ENCODE measurements at regions not wholly inside any gene's neighbourhood (a gene's known extent, or its start where the extent isn't known, plus 50 kb on each side); places are given as distances from the start of the nearest gene placed in this dataset.
A peak's percentile ranks its signal among the peaks of the same experiment; 100 is the strongest.

DNA sequence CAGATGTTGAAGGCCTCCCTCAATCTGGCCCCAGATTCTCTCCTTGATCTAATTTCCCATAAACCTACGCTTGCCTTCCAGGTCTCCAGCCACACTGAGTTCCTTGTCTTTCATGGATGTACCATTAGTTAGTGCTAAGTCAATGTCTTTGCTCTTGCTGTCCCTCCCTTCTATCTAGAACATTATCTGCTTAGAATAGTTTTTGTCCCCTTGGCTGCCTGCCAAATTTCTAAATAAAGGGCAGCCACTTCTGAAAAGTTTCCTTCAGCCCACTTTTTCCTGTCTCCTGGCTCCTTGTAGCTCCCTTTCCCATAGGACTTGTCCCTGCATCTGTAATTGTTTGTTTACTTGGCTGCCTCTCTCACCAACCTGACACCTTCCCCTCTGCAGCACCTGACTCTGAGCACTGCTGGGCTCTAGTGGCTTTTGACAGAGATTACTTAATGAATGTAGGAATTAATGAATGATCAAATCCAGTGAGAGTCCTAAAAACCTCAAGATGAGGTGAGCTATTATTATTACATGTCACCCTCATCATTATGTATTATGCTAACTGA lies 58.3 kb downstream of the CXCL12 start:
- DNase-seq: no peak

- DNase-seq: no peak
These were observed 59.1 kb downstream of the CXCL12 start for GRCh38 chr10:44325596-44326307.

GRCh38 chr10:44325157-44325556 lies 59.7 kb downstream of the CXCL12 start:
- no peak for DNase-seq

DNA sequence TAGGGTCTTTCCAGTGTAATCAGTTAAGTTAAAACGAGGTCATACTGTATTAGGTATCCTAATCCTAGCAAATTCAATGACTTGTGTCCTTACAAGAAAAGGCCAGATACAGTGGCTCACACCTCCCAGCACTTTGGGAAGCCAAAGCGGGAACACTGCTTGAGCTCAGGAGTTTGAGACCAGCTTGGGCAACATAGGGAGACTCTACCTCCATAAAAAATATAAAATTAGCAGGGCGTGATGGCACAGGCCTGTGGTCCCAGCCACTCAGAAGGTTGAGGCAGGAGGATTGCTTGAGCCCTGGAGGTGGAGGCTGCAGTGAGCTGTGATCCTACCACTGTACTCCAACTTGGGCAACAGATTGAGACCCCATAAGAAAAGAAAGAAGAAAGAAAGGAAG lies 61.1 kb downstream of the CXCL12 start:
- DNase-seq: no peak

GRCh38 chr10:44322137-44322536 lies 62.8 kb downstream of the CXCL12 start:
- no peak for DNase-seq

DNA sequence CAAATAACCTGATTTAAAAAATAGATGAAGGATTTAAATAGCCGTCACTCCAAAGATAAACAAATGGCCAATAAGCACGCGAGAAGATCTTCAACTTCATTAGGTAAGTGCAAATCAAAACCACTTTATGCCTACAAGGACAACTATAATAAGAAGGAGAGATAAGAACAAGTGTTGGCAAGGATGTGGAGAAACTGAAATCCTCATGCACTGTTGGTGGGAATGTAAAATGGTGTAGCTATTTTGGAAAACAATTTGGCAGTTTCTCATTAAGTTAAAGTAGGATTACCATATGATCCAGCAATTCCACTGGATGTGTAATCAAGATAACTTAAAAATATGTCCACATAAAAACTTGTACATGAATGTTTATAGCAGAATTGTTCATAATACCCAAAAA lies 64.1 kb downstream of the CXCL12 start:
- no peak for DNase-seq

GRCh38 chr10:44317856-44318255 lies 67.0 kb downstream of the CXCL12 start:
- no peak for DNase-seq

GRCh38 chr10:44316922-44317215 lies 68.0 kb downstream of the CXCL12 start:
- no peak for DNase-seq

DNA sequence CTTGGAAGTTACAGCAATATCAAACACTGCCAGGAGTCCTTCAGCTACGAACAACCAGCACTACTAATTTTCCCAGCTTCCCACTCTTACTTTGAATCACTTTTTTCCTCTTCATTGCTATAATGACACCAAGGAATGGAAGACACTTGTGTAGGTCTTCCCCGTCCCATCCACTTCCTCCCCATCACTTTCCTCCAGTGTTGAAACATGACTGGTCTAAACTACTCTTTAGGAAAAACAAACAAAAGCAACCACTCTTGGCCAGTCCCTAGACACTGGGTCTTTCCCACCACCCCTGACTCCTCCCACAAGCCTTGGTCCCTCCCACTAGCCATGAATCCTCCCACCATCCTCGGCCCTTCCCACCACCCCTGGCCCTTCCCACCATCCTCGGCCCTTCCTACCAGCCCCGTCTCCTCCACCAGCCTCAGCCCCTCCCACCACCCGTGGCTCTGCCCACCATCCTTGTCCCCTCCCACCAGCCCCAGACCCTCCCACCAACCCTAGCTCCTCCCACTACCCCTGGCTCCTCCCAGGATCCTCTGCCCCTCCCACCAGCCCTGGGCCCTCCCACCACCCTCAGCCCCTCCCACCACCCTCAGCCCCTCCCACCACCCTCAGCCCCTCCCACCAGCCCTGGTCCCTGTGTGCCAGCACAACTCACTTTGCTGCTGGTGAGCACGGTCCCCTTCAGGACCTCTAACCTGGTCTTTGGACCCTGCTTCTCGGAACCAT lies 68.5 kb downstream of the CXCL12 start:
- DNase-seq: peak; percentile 4

GRCh38 chr10:44314802-44315460 lies 70.0 kb downstream of the CXCL12 start:
- no peak for DNase-seq

GRCh38 chr10:44313761-44314165 lies 71.1 kb downstream of the CXCL12 start:
- no peak for DNase-seq

DNA sequence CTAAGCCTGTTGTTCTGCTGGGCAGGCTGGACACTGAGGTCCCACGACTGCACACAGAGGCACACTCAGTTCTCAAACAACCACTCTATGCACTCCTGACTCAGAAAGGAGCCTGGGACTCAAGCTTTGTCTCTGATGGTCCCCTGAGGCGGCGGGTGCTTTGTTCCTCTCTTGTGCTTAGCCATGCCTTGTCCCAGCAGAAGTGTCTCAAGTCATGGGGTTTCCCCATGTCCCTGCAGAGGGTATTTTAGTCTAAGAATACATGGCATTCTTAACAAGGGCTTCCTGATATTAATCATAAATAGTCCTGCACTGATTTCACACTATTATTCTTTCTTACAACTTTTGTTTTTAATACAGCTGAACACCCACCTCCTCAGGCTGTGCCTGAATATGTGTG lies 72.5 kb downstream of the CXCL12 start:
- DNase-seq: no peak

DNA sequence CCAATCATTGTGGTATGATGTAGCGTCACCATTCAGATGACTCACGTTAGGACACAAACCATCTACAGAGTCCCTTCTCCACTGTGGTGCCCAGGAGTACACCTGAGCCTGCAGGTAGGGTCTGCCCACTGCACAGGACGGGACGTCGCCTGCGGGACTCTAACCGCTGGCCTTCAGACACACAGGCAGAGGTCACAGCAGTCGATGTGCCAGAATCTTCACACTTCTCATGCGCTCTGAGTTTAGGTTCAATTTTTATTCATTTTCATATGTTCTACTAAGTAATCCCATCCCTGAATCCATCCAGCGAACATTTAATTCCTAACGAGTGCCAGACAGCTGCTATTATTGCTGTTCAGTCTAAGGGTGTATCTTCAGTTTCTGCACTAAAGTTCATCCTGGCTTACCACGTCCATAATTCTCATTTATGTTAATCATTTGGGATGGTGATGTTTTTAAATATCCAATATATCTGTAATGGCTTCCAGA lies 73.3 kb downstream of the CXCL12 start:
- DNase-seq: no peak

- peak; percentile 55 for DNase-seq
These were observed 73.9 kb downstream of the CXCL12 start for GRCh38 chr10:44310762-44311562.

DNA sequence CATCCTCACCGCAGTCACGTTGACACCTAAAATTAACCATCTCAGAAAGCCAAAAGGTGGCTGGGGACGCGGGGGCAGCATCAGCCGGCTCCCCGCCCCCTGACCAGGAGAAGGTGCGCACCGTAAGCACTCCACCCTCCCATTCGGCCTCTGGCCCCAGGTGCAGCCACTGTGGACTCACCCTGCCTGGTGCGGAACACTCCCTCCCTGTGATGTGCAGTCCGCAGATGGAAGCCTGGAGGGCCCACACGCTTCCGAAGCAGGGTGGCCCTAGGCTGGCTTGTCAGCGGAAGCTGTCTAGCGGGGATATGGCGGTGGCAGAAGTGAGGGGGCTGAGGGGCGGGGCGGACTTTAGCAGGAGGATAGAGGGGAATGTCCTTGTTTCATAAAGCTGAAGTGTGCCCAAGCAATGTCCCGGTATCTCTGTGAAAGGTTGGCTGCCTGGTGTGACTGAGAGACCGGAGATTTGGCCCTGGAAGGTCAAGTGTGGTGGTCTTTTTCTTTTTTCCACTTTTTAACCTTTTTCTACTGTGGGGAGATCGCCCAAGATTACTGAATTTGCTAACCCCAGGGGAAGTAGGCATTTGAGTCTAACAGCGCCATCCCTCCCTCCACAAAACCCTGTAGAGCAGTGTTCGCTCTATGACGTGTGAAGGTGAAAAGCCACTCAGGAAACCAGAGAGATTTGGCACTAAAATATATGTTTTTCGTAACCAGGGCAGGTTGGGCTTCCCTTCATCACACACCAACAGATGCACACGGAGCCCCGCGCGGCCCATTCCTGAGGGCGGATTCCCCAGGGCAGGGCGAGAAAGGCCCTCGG lies 74.7 kb downstream of the CXCL12 start:
- no peak for DNase-seq

- no peak for DNase-seq
These were observed 75.5 kb downstream of the CXCL12 start for GRCh38 chr10:44309361-44309760.

DNA sequence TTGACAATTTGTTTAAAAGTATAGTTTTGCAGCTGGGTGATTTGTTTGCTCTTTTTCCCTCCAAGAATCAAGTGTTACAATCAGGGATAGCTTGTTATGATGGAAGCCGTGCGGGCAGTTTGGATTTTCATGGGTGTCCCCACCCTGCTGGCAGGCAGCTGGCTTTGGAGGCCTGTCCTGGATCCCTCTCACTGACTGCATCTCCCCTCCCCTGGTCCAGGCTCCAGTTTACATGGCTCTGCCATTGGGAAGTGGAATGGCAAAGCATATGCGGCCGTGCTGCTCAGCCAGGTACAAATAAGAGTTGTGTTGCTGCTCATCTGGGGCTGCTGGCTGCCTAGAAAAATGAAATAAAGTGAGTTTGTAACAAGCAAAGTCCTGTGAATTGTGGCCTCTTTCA lies 76.0 kb downstream of the CXCL12 start:
- DNase-seq: no peak

DNA sequence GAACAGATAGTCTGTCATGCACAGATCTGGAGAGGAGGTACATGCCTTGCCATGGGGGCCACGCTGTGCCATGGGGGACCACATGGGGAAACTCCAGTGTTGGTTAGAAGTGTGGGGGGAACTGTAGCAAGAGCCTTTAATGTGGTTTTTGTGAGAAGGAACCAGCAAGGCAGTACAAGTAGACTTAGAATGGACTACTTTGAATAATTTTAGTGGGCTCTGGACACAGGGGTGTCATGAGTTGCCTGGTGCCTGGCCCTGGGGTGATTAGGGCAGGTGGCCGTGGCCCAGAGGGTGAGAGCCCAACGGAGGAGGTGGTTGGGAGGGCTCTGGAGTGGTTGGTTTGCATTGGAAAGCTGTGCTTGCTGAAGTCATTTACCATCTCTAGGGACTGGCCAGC lies 77.2 kb downstream of the CXCL12 start:
- DNase-seq: no peak

GRCh38 chr10:44306762-44307161 lies 78.1 kb downstream of the CXCL12 start:
- no peak for DNase-seq

DNA sequence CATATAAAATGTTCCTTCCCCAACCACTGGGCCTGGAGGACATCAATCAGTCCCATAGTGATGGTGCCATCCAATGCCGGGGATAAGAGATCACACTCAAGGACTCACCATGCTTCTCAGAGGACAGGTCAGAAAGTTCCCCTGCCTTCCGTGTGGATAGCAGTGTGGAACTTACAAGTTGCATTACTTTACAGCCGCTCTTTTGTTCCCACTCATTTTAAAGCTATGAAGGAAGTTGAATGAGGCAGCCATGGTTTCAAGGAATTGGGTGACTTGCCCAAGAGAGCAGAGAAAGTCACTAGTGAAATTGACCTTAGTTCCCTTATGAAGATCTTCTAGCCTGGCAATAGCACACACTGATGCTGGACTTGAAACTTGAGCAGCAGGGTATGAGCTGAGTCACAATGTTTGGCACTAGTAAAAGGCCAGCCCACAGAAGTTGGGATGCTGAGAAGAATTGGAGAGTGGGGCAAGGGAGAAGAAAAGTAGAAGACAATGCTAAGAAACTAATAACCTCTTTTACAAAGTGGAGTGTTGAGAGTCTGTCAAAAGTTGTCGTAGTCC lies 78.7 kb downstream of the CXCL12 start:
- no peak for DNase-seq

DNA sequence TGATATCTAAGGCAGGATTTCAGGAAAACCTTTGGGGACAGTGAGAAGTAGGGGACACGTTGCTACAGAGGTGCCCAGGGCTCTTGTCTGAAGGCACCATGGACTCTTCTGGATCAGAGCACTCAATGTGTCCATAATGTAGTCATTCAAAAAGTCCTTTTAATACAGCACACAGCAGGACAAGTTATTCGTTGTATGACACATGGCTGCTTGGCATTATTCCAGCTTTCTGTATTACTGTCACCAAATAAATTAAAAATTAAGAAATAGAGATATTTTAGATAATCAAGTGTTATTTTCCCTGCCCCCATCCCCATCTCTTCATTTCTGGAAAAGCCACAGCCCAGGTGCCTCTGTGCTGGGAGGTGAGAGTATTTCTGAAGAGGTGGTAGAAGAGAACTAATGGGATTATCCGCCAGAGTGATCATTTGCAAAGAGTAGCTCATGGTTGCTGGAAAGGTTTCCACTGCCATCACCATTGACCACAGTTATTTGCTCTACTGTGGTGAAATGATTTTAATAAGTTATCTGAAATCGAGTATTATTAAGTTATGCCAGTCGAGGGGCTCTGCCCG lies 83.0 kb downstream of the CXCL12 start:
- no peak for DNase-seq

Measured in activated gamma-delta T cell treated with Interleukin-2 at 50 U/mL for 16 hours (primary cell).